ENCODE measurements at regions not wholly inside any gene's neighbourhood (a gene's known extent, or its start where the extent isn't known, plus 50 kb on each side); places are given as distances from the start of the nearest gene placed in this dataset.

DNA sequence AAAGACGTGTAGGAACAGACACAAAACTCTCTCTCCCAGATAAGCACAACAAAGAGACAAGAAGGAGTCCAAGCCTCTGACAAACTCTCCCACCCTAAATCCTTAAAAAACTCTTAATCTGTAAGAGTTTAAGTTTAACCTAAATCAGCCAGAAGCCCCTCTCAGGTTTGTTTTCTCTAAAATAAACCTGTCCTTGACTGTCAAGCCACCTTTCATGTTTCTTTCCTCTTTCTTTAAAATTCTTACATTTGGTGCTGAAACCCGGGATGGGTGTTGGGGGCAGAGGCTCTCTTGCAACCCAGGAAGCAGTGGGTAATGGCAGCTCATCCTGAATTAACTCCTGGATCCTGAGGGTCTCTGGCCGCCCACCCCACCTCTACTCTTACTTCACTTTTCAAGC is 107.8 kb upstream of the TENT5D start:
- no peak for DNase-seq (ENCODE audit: low read depth)

GRCh38 chrX:80316526-80316925 is 103.7 kb upstream of the TENT5D start:
- DNase-seq (ENCODE audit: low read depth), result no peak

- no peak for DNase-seq (ENCODE audit: low read depth)
Observed at GRCh38 chrX:80317646-80318045, 102.6 kb upstream of the TENT5D start.

- no peak for DNase-seq (ENCODE audit: low read depth)
Observed at GRCh38 chrX:80331285-80331684, 89.0 kb upstream of the TENT5D start.

DNA sequence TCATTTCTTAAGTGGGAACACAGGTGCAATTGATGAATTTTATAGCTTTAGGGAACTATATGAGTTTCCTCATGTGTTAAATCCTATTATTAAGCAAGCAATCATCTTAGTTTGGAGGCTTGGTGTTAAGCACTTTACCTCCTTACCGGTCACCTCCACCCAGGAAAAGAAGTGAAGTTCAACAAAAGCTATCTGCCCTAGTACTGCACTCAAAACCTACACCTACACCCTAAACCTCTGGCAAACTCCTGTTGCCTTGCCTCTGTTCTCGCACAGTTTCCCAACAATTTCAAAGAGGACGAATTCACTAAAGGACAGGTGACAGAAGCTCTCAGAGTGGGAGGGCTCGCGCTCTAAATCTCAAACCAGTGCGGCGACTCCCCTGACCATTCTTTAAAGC is 85.7 kb upstream of the TENT5D start:
- DNase-seq (ENCODE audit: low read depth), result no peak

DNA sequence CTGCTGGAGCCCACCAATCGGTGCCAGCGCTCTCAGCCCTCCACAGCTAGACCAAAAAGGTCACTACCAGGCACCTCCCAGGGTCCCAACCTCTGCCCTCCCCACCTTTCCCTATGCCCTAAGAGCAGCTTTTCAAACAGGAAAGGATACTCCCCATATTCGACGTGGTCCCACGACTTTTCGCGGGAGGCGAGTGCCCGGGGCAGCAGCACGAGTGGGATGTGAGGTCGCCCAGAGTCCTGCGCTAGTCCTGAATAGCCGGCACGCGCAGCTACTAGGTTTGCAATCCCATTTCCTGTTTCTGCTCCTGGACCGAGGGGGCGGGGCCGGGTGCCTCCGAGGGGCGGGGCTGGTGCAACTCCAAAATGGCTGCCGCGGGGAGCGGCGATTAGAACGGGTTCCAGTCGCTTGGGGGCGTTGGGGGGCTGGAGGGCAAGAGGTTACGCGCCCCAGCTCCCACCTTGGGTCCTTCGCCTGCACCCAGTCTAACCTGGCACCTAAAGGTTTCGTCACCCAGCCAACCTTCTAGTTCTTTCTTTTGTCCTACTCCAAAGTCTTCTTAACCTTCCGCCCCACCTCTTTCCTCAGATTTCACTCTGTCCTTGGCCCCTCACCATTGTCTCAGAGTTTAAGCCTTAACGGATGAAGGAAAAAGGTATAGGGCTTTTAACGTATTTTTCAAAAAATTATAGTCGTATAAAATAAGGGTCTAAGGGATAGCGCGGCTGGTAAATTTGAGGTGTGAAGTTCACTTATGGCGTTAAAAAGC is 85.0 kb upstream of the TENT5D start:
- DNase-seq (ENCODE audit: low read depth), result no peak

DNA sequence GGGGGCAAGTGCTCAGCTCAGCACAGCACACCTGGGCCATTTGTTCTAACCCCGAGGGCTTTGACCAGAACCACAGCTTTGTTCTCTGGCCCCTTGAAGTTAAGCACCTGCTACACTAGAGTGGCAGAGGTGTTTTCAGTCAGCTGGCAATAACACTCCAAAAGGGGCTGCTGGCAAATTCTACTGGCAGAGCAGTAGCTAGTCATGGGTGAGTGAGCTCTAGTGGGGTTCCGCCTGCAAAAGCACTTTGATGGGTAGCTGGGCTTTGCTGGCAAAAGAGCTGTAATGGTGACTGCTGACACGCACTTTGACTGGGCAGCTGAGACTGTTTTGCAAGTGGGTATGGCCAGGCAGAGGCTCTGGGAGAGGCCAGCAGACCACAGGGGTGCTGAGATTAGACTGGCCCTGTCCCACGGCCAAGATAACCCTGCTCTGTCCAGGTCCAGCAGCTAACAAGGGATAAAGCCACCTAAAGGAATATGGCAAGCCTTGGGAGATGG is 65.2 kb upstream of the TENT5D start:
- no peak for DNase-seq (ENCODE audit: low read depth)

Measured in LHCN-M2 (cell line).